ENCODE measurements at regions not wholly inside any gene's neighbourhood (a gene's known extent, or its start where the extent isn't known, plus 50 kb on each side); places are given as distances from the start of the nearest gene placed in this dataset.

DNA sequence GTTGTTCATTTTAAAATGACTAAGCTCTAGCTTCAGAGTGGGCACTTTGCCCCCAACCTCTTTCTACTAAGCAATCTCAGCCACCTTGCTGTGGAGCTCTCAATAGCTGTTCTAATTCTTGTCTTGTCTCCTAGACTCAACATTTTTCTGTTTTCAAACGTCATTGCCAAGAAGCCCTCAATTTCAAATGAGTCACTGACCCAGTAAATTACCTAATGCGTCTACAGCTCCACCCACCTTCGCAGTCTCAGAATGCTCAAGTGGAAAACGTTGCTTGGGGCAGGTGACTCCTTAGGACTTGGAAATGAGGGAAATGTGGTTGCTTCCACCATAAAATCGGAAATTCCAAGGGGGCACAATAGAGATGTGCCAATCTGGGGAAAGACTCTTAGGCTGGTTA lies 59.0 kb downstream of the ING2 start:
- H3K9me3 Mint-ChIP-seq, result no peaks in the 10 kb centered on the region
- DNase-seq, result no peak
- no peak overlapping the region for H3K4me3 Mint-ChIP-seq

GRCh38 chr4:183571350-183571941 lies 66.6 kb downstream of the ING2 start:
- no peak for DNase-seq
- H3K36me3 Mint-ChIP-seq (ENCODE audit: low read depth), result no peaks in the 10 kb centered on the region
- H3K4me1 Mint-ChIP-seq, result peaks cover 11% of the 10 kb centered on the region
- no peak overlapping the region for H3K4me3 Mint-ChIP-seq
- no peak for TF ChIP-seq CTCF (IDR thresholded peaks at IDR 0.05)
- H3K9me3 Mint-ChIP-seq, result no peaks in the 10 kb centered on the region
- H3K27ac Mint-ChIP-seq, result no peak overlapping the region
- peaks cover 7% of the 10 kb centered on the region for H3K27me3 Mint-ChIP-seq (ENCODE audit: low read depth, poor library complexity)

More for the DNA sequence above, 59.0 kb downstream of the ING2 start:
- no peak overlapping the region for H3K27ac Mint-ChIP-seq
- H3K36me3 Mint-ChIP-seq (ENCODE audit: low read depth), result no peaks in the 10 kb centered on the region
- H3K27me3 Mint-ChIP-seq (ENCODE audit: low read depth, poor library complexity), result peaks cover 20% of the 10 kb centered on the region
- H3K4me1 Mint-ChIP-seq, result peaks cover 7% of the 10 kb centered on the region
- TF ChIP-seq CTCF (IDR thresholded peaks at IDR 0.05), result no peak

DNA sequence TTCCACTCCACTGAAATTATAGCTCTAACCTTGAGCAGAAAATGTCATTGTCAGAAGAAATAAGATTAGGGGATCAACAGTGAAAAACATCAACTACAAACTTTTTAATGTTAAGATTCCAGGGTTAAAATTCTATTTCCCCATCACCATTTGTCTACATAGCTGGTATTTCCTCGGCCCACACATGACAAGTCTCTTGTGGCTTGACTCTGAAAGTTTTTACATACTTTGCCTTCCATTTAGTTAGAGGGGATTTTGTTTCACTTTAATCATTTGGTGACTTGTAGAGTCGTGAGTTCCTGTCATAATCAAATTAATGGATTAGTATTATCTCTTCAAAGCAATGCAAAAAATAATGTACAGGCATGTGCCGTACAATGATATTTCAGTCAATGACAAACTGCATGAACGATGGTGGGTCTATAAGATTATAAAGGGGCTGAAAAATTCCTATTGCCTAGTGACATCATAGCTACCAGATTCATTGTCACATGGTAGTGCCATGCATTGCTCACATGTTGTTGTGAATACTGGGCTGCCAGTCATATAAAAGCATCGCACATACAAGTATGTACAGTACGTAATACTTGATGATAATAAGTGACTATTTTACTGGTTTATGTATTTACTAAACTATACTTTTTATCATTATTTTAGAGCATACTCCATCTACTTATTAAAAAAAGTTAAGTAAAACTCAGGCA lies 72.0 kb downstream of the ING2 start:
- no peak for DNase-seq
- peaks cover 4% of the 10 kb centered on the region for H3K4me1 Mint-ChIP-seq
- H3K36me3 Mint-ChIP-seq (ENCODE audit: low read depth), result peaks cover 8% of the 10 kb centered on the region
- TF ChIP-seq CTCF (IDR thresholded peaks at IDR 0.05), result no peak
- peaks cover 3% of the 10 kb centered on the region for H3K27me3 Mint-ChIP-seq (ENCODE audit: low read depth, poor library complexity)
- peaks cover 15% of the 10 kb centered on the region for H3K9me3 Mint-ChIP-seq
- H3K4me3 Mint-ChIP-seq, result no peak overlapping the region
- H3K27ac Mint-ChIP-seq, result no peak overlapping the region

DNA sequence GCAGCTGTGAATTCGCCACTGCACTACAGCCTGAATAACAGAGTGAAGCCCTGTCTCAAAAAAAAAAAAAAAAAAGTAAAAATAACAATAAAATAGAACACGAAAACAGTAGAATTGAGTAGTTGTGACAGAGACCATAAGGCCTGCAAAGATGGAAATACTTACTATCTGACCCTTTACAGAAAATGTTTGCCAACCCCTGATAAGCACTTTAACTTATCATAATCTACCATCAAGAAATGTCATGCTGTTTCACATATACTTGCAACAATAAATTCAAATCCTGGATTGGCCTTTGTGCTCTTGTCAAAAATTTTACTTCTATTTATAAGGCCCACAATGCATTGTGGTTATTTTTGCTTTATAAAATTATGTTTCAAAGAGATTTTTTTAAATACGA lies 75.5 kb downstream of the ING2 start:
- H3K27me3 Mint-ChIP-seq (ENCODE audit: low read depth, poor library complexity), result no peaks in the 10 kb centered on the region
- no peaks in the 10 kb centered on the region for H3K4me1 Mint-ChIP-seq
- peaks cover 37% of the 10 kb centered on the region for H3K9me3 Mint-ChIP-seq
- peaks cover 8% of the 10 kb centered on the region for H3K36me3 Mint-ChIP-seq (ENCODE audit: low read depth)
- no peak for DNase-seq
- no peak overlapping the region for H3K4me3 Mint-ChIP-seq
- TF ChIP-seq CTCF (IDR thresholded peaks at IDR 0.05), result no peak
- no peak overlapping the region for H3K27ac Mint-ChIP-seq

- H3K27ac Mint-ChIP-seq, result no peak overlapping the region
- H3K4me3 Mint-ChIP-seq, result no peak overlapping the region
- no peaks in the 10 kb centered on the region for H3K27me3 Mint-ChIP-seq (ENCODE audit: low read depth, poor library complexity)
- peaks cover 8% of the 10 kb centered on the region for H3K36me3 Mint-ChIP-seq (ENCODE audit: low read depth)
- H3K9me3 Mint-ChIP-seq, result peaks cover 37% of the 10 kb centered on the region
- DNase-seq, result no peak
- no peaks in the 10 kb centered on the region for H3K4me1 Mint-ChIP-seq
- no peak for TF ChIP-seq CTCF (IDR thresholded peaks at IDR 0.05)
Observed at GRCh38 chr4:183580849-183581248, 76.0 kb downstream of the ING2 start.

DNA sequence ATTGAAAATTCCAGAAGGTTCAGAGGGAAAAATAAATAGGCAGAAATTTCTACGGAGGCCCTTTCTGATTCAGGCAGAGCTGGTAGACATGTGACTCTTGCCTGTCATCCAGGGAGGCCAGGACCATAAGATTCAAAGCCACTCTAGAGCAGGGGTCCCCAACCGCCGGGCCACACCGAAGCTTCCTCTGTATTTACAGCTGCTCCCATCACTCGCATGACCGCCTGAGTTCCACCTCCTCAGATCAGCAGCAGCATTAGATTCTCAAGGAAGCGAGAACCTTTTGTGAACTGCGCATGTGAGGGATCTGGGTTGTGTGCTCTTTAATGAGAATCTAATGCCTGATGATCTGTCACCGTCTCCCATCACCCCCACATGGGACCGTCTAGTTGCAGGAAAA lies 72.2 kb downstream of the RWDD4 start:
- Mint-ChIP-seq H3K9me3 (peaks cover 41% of the 10 kb centered on the region), H3K27ac (no peak overlapping the region), H3K36me3 (ENCODE audit: low read depth) (no peaks in the 10 kb centered on the region), H3K27me3 (ENCODE audit: low read depth, poor library complexity) (peaks cover 3% of the 10 kb centered on the region), H3K4me3 (no peak overlapping the region), H3K4me1 (peaks cover 11% of the 10 kb centered on the region)
- TF ChIP-seq CTCF (IDR thresholded peaks at IDR 0.05), result no peak
- DNase-seq, result no peak

Measured in nephron progenitor cell (in vitro differentiated cells).